Suppressor macrophage treated with lipopolysaccharide for 4 hours (primary cell): ENCODE measurements at regions not wholly inside any gene's neighbourhood (a gene's known extent, or its start where the extent isn't known, plus 50 kb on each side); places are given as distances from the start of the nearest gene placed in this dataset.
"Not testable (repeated sequence)": the region's sequence is repeated elsewhere in the genome, so short reads cannot be mapped to it uniquely, and the experiment has no call there.

ENCODE experiments used
- DNase-seq: peaks from one replicate; pipeline ENCODE4 v3.0.0-alpha.2; 2020

GRCh38 chr7:109836016-109836415, 1254.9 kb upstream of the LRRN3 start:
- no peak for DNase-seq

GRCh38 chr7:109842386-109842785, 1248.5 kb upstream of the LRRN3 start:
- no peak for DNase-seq

- no peak for DNase-seq
Observed at GRCh38 chr7:109844362-109844761, 1246.6 kb upstream of the LRRN3 start.

GRCh38 chr7:109864230-109864629, 1226.7 kb upstream of the LRRN3 start:
- no peak for DNase-seq

- no peak for DNase-seq
Observed at GRCh38 chr7:109868215-109868860, 1222.6 kb upstream of the LRRN3 start.

- DNase-seq, result no peak
Observed at GRCh38 chr7:109873296-109873695, 1217.6 kb upstream of the LRRN3 start.

GRCh38 chr7:109879287-109879828, 1211.6 kb upstream of the LRRN3 start:
- no peak for DNase-seq

- DNase-seq, result no peak
Observed at GRCh38 chr7:109890622-109891021, 1200.3 kb upstream of the LRRN3 start.

GRCh38 chr7:109893231-109893630, 1197.7 kb upstream of the LRRN3 start:
- no peak for DNase-seq

GRCh38 chr7:109895536-109895935, 1195.4 kb upstream of the LRRN3 start:
- no peak for DNase-seq

- DNase-seq, result no peak
Observed at GRCh38 chr7:109901926-109902325, 1189.0 kb upstream of the LRRN3 start.

- DNase-seq, result not testable (repeated sequence)
Observed at GRCh38 chr7:109905368-109906065, 1185.4 kb upstream of the LRRN3 start.

GRCh38 chr7:109915670-109916069, 1175.3 kb upstream of the LRRN3 start:
- no peak for DNase-seq

- DNase-seq, result no peak
Observed at GRCh38 chr7:109926738-109927137, 1164.2 kb upstream of the LRRN3 start.

- DNase-seq, result no peak
Observed at GRCh38 chr7:109930049-109930448, 1160.9 kb upstream of the LRRN3 start.

- no peak for DNase-seq
Observed at GRCh38 chr7:109939207-109939606, 1151.7 kb upstream of the LRRN3 start.

GRCh38 chr7:109945820-109946518, 1145.0 kb upstream of the LRRN3 start:
- DNase-seq, result no peak

- no peak for DNase-seq
Observed at GRCh38 chr7:109950256-109950655, 1140.7 kb upstream of the LRRN3 start.

GRCh38 chr7:109950821-109951564, 1139.9 kb upstream of the LRRN3 start:
- DNase-seq, result no peak

- DNase-seq, result no peak
Observed at GRCh38 chr7:109951565-109951928, 1139.4 kb upstream of the LRRN3 start.

GRCh38 chr7:109955986-109956385, 1134.9 kb upstream of the LRRN3 start:
- DNase-seq, result no peak

GRCh38 chr7:109956916-109957315, 1134.0 kb upstream of the LRRN3 start:
- DNase-seq, result no peak

- DNase-seq, result no peak
Observed at GRCh38 chr7:109963741-109964140, 1127.2 kb upstream of the LRRN3 start.
